ENCODE measurements at regions not wholly inside any gene's neighbourhood (a gene's known extent, or its start where the extent isn't known, plus 50 kb on each side); places are given as distances from the start of the nearest gene placed in this dataset.

DNA sequence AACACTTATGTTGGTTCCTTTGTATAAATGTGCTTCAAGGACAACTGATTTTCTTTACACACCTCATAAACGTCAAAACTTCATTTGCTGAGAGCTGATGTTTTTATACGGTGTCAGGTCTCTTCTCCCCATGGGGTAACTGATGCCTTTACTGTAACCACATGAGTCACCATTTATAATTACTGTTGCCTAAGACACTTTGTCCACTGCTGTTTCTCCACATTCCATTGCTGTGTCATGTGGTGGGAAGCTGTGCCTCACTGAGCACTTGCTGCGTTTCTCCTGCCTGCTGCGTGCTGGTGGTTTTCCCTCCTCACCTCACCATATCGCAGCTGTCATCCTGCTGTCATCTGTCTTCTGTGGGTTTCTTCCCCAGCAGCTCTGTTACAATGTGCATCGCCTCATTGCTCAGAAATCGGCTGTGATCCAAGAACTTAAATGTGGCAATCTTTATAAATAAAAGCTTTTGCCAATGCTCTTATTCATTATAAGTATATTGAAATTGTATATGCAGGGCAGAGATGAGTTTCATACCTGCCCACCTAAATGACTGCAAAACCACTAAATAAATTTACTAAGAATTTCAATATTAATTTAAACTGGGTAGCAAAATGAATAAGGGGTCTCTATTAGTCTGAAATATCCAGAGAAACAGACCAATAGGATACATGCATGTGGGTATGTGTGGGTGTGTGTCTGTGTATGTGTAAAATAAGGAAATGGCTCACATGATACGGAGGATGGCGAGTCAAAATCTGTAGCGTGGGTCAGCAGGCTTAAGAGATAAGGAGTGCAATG, 547.0 kb upstream of the SLITRK5 start:
- Histone ChIP-seq H3K9me2 (replicated peaks; ENCODE audit: insufficient read depth) (no peaks in the 10 kb centered on the region), H3K4me3 (no peak overlapping the region), H3K36me3 (replicated peaks; ENCODE audit: insufficient read depth, low read depth) (no peaks in the 10 kb centered on the region), H2AFZ (no peak overlapping the region), H3K27me3 (no peaks in the 10 kb centered on the region), H4K20me1 (ENCODE audit: insufficient read depth, poor library complexity, severe bottlenecking) (no peaks in the 10 kb centered on the region), H3K4me2 (peak overlapping the region; percentile 33), H3K9me3 (ENCODE audit: low read depth) (no peaks in the 10 kb centered on the region), H3K79me2 (no peaks in the 10 kb centered on the region), H3K27ac (no peak overlapping the region), H3K4me1 (ENCODE audit: insufficient read depth) (no peaks in the 10 kb centered on the region)
- TF ChIP-seq EZH2phosphoT487 (IDR thresholded peaks at IDR 0.05; ENCODE audit: low read depth, severe bottlenecking, unreplicated experiment) (no peak), EZH2 (IDR thresholded peaks at IDR 0.05; ENCODE audit: borderline replicate concordance) (no peak)
- TF ChIP-seq, protein P1, sequence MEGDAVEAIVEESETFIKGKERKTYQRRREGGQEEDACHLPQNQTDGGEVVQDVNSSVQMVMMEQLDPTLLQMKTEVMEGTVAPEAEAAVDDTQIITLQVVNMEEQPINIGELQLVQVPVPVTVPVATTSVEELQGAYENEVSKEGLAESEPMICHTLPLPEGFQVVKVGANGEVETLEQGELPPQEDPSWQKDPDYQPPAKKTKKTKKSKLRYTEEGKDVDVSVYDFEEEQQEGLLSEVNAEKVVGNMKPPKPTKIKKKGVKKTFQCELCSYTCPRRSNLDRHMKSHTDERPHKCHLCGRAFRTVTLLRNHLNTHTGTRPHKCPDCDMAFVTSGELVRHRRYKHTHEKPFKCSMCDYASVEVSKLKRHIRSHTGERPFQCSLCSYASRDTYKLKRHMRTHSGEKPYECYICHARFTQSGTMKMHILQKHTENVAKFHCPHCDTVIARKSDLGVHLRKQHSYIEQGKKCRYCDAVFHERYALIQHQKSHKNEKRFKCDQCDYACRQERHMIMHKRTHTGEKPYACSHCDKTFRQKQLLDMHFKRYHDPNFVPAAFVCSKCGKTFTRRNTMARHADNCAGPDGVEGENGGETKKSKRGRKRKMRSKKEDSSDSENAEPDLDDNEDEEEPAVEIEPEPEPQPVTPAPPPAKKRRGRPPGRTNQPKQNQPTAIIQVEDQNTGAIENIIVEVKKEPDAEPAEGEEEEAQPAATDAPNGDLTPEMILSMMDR (IDR thresholded peaks at IDR 0.05; ENCODE audit: poor library complexity), result no peak
- 49% methylated on average over 10 of the region's 10 CpGs for WGBS (ENCODE audit: low lambda C conversion rate, missing lambda C conversion rate)
- DNase-seq (ENCODE audit: low spot score), result peak; percentile 69

DNA sequence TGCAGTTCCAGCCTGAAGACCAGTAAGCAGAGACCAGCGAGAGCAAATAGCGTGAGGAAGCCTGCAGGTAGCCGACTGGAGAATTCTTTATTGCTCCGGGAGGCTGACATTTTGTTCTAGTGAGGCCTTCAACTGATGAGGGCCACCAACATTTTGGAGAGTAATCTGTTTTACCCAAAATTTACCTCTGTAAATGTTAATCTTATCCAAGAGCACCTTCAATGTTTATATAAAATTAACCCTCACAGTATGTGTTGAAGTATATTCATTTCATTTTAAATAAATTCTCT, 546.4 kb upstream of the SLITRK5 start:
- WGBS (ENCODE audit: low lambda C conversion rate, missing lambda C conversion rate), result 88% methylated on average over 4 of the region's 4 CpGs
- H3K4me3 ChIP-seq, result no peak overlapping the region
- H3K27me3 ChIP-seq, result no peaks in the 10 kb centered on the region
- H3K4me2 ChIP-seq, result no peak overlapping the region
- no peaks in the 10 kb centered on the region for H3K9me2 ChIP-seq (replicated peaks; ENCODE audit: insufficient read depth)
- H3K36me3 ChIP-seq (replicated peaks; ENCODE audit: insufficient read depth, low read depth), result no peaks in the 10 kb centered on the region
- H3K27ac ChIP-seq, result no peak overlapping the region
- H3K9me3 ChIP-seq (ENCODE audit: low read depth), result no peaks in the 10 kb centered on the region
- no peaks in the 10 kb centered on the region for H4K20me1 ChIP-seq (ENCODE audit: insufficient read depth, poor library complexity, severe bottlenecking)
- DNase-seq (ENCODE audit: low spot score), result no peak
- no peaks in the 10 kb centered on the region for H3K4me1 ChIP-seq (ENCODE audit: insufficient read depth)
- no peaks in the 10 kb centered on the region for H3K79me2 ChIP-seq
- TF ChIP-seq EZH2phosphoT487 (IDR thresholded peaks at IDR 0.05; ENCODE audit: low read depth, severe bottlenecking, unreplicated experiment) (no peak), EZH2 (IDR thresholded peaks at IDR 0.05; ENCODE audit: borderline replicate concordance) (no peak)
- TF ChIP-seq, protein P1 (IDR thresholded peaks at IDR 0.05; ENCODE audit: poor library complexity), result no peak
- H2AFZ ChIP-seq, result no peak overlapping the region

DNA sequence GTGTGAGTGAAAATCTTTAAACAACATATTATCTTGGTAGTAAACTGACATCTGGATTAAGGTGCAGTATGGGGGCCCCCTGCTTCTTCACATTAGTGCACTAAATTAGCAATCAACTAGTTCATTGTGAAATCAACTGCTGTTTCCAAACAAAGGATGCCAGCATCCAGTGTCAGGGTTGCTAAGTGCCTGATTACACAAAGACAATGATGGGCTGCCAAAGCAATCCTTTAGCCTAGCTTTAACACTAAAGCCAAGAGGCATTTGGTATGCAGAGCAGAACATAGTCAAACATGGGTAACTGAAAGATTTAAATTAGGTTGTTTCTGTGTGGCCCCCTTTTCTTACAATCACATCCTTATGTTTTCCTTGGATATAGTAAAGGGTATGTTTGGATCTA, 543.1 kb upstream of the SLITRK5 start:
- no peaks in the 10 kb centered on the region for H3K79me2 ChIP-seq
- DNase-seq (ENCODE audit: low spot score), result no peak
- TF ChIP-seq EZH2phosphoT487 (IDR thresholded peaks at IDR 0.05; ENCODE audit: low read depth, severe bottlenecking, unreplicated experiment) (no peak), EZH2 (IDR thresholded peaks at IDR 0.05; ENCODE audit: borderline replicate concordance) (no peak)
- TF ChIP-seq, protein P1 (IDR thresholded peaks at IDR 0.05; ENCODE audit: poor library complexity), result no peak
- no peak overlapping the region for H3K4me2 ChIP-seq
- H3K36me3 ChIP-seq (replicated peaks; ENCODE audit: insufficient read depth, low read depth), result no peaks in the 10 kb centered on the region
- H3K27ac ChIP-seq, result no peak overlapping the region
- no peaks in the 10 kb centered on the region for H3K27me3 ChIP-seq
- H4K20me1 ChIP-seq (ENCODE audit: insufficient read depth, poor library complexity, severe bottlenecking), result no peaks in the 10 kb centered on the region
- H3K4me1 ChIP-seq (ENCODE audit: insufficient read depth), result no peaks in the 10 kb centered on the region
- no peaks in the 10 kb centered on the region for H3K9me3 ChIP-seq (ENCODE audit: low read depth)
- H3K4me3 ChIP-seq, result no peak overlapping the region
- H2AFZ ChIP-seq, result no peak overlapping the region
- H3K9me2 ChIP-seq (replicated peaks; ENCODE audit: insufficient read depth), result no peaks in the 10 kb centered on the region

All from hepatocyte (in vitro differentiated cells).